ENCODE measurements at regions not wholly inside any gene's neighbourhood (a gene's known extent, or its start where the extent isn't known, plus 50 kb on each side); places are given as distances from the start of the nearest gene placed in this dataset.

- H3K4me3 ChIP-seq (ENCODE audit: low read depth, low read length) = no peak overlapping the region
- no peak for TF ChIP-seq CTCF (IDR thresholded peaks at IDR 0.05; ENCODE audit: low read depth, low read length, missing control alignments)
- no peak for DNase-seq (ENCODE audit: low read depth)
Measured at GRCh38 chr14:87688524-87688923, 304.5 kb downstream of the GALC start.

GRCh38 chr14:87687420-87687819 is 305.6 kb downstream of the GALC start:
- no peak overlapping the region for H3K4me3 ChIP-seq (ENCODE audit: low read depth, low read length)
- TF ChIP-seq CTCF (IDR thresholded peaks at IDR 0.05; ENCODE audit: low read depth, low read length, missing control alignments) = no peak
- DNase-seq (ENCODE audit: low read depth) = no peak

- H3K4me3 ChIP-seq (ENCODE audit: low read depth, low read length) = no peak overlapping the region
- no peak for DNase-seq (ENCODE audit: low read depth)
- TF ChIP-seq CTCF (IDR thresholded peaks at IDR 0.05; ENCODE audit: low read depth, low read length, missing control alignments) = no peak
Measured at GRCh38 chr14:87686746-87687145, 306.2 kb downstream of the GALC start.

GRCh38 chr14:87679866-87680265 is 313.1 kb downstream of the GALC start:
- DNase-seq (ENCODE audit: low read depth) = no peak
- no peak for TF ChIP-seq CTCF (IDR thresholded peaks at IDR 0.05; ENCODE audit: low read depth, low read length, missing control alignments)
- no peak overlapping the region for H3K4me3 ChIP-seq (ENCODE audit: low read depth, low read length)

- no peak overlapping the region for H3K4me3 ChIP-seq (ENCODE audit: low read depth, low read length)
- no peak for DNase-seq (ENCODE audit: low read depth)
- no peak for TF ChIP-seq CTCF (IDR thresholded peaks at IDR 0.05; ENCODE audit: low read depth, low read length, missing control alignments)
Measured at GRCh38 chr14:87678624-87679023, 314.4 kb downstream of the GALC start.

- H3K4me3 ChIP-seq (ENCODE audit: low read depth, low read length) = no peak overlapping the region
- DNase-seq (ENCODE audit: low read depth) = no peak
- no peak for TF ChIP-seq CTCF (IDR thresholded peaks at IDR 0.05; ENCODE audit: low read depth, low read length, missing control alignments)
Measured at GRCh38 chr14:87676814-87677437, 316.1 kb downstream of the GALC start.

- no peak for TF ChIP-seq CTCF (IDR thresholded peaks at IDR 0.05; ENCODE audit: low read depth, low read length, missing control alignments)
- H3K4me3 ChIP-seq (ENCODE audit: low read depth, low read length) = no peak overlapping the region
- DNase-seq (ENCODE audit: low read depth) = no peak
Measured at GRCh38 chr14:87667659-87668058, 325.3 kb downstream of the GALC start.
